HG03558 (cell line): ENCODE measurements at regions not wholly inside any gene's neighbourhood (a gene's known extent, or its start where the extent isn't known, plus 50 kb on each side); places are given as distances from the start of the nearest gene placed in this dataset.

Experiments used
- ATAC-seq: cut with Tn5 transposase; IDR thresholded peaks from one replicate; pipeline ENCODE4 v1.9.1; 2021; ENCODE audit warnings: moderate number of reproducible peaks; ENCODE audit not compliant: unreplicated experiment; ENCODE audit errors: extremely low read depth

- no peak for ATAC-seq
These were observed 91.5 kb upstream of the SCOC start for GRCh38 chr4:140281828-140282552.

- no peak for ATAC-seq
These were observed 95.9 kb upstream of the SCOC start for GRCh38 chr4:140277576-140277975.

GRCh38 chr4:140271553-140271952, 101.9 kb upstream of the SCOC start:
- ATAC-seq, result no peak

- no peak for ATAC-seq
These were observed 104.1 kb upstream of the SCOC start for GRCh38 chr4:140269369-140269768.

DNA sequence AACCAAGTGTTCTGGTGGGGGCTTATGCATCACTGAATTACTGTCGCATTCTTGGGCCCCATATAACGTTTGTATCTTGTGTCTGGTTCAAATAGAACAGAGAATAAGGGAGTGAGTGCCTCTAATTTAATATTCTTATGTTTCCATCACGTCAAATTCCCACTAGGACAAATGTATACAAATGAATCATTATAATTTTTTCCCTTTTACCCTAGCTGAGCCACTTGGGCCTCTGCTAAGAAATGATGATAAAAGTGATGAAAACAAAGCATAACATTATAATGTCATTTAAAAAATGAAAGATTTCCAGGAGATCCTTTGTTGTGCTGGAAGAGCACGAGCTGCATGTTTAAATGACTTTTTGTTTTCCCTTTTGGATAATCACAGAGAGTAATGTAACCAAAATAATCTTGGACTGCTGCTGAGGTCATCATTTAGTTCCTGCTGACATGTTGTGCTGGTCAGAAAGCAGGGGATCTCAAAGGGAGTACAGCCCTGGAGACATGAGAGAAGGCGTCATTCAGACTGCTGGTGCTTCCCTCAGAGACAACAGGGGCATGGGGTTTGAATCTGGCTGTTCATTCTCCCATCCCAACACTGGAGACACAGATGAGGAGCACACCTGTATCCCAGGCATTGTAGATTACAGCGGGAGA, 105.1 kb upstream of the SCOC start:
- ATAC-seq, result no peak

- no peak for ATAC-seq
These were observed 105.9 kb upstream of the SCOC start for GRCh38 chr4:140267576-140267975.

GRCh38 chr4:140266958-140267568, 106.4 kb upstream of the SCOC start:
- ATAC-seq, result no peak

- no peak for ATAC-seq
These were observed 106.2 kb upstream of the MAML3 start for GRCh38 chr4:140260227-140260626.

- ATAC-seq, result no peak
These were observed 104.5 kb upstream of the MAML3 start for GRCh38 chr4:140258476-140258875.

- ATAC-seq, result no peak
These were observed 103.7 kb upstream of the MAML3 start for GRCh38 chr4:140257461-140258305.

- no peak for ATAC-seq
These were observed 103.0 kb upstream of the MAML3 start for GRCh38 chr4:140256941-140257340.

DNA sequence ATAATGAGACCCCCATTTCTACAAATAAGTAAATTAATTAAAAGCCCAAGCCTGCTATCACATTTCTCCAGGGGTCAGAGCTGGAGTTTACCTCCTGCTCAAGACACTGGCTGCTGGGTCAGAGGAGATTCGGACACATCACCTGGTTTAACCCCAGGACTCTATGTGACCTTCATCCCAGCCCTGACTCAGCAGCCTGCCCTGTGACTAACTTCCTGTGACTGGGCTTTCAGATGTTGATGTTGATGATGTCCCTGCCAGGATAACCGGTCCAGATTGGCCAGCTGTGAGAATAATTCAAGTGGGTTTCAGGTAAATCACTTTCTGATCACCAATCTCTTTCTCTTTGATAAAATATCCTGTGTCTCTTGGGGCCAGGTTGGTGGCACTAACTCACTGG, 102.4 kb upstream of the MAML3 start:
- ATAC-seq, result no peak

GRCh38 chr4:140255927-140256326, 101.9 kb upstream of the MAML3 start:
- no peak for ATAC-seq

DNA sequence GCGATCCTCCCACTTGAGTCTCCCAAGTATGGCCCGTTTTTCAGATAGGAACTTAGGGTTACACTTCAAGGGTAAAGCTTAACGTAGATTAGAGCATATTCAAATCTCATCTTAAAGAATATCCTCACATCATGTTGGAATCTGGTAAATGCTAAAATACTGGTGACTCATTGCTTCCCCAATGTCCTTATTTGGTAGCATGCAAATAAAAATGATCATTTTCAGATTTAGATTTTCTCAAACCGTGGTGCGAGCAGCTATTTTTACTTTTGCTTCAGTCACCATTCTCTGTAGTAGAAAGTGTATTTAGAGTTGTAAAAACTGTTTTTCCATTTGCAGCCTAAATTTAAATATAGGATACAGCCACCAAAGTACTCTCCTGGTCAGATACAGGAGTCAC, 101.5 kb upstream of the MAML3 start:
- no peak for ATAC-seq

DNA sequence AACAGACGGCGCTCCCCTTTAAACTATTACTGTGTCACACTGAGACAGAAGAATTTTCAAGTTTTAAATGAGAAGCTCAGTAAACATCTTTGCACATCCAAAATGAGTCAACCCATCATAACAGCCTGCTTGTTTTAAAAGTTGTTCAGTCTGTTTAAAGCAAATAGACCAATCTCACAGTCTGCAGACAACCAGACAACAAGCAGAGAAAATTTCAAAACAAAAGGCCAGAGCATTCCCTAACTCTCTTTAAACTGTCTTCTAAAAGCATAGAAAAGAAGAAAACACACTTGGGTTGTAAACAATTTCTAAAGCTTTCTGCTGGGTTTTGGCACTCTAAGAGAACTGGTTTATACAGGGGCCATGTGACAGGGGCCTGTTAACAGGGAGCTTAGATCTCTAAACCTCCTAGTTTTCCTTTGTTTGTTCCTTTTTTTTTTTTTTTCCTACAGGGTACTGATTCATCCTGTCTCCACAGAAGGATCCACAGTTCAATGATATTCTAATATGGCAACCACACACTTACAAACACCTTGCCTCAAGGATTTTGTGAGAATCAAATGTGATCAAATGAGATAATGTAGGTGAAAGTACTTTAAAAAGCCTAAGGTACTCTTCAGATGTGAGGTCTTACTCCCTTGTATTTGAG, 100.8 kb upstream of the MAML3 start:
- ATAC-seq, result no peak

- ATAC-seq, result no peak
These were observed 99.6 kb upstream of the MAML3 start for GRCh38 chr4:140253556-140254027.

DNA sequence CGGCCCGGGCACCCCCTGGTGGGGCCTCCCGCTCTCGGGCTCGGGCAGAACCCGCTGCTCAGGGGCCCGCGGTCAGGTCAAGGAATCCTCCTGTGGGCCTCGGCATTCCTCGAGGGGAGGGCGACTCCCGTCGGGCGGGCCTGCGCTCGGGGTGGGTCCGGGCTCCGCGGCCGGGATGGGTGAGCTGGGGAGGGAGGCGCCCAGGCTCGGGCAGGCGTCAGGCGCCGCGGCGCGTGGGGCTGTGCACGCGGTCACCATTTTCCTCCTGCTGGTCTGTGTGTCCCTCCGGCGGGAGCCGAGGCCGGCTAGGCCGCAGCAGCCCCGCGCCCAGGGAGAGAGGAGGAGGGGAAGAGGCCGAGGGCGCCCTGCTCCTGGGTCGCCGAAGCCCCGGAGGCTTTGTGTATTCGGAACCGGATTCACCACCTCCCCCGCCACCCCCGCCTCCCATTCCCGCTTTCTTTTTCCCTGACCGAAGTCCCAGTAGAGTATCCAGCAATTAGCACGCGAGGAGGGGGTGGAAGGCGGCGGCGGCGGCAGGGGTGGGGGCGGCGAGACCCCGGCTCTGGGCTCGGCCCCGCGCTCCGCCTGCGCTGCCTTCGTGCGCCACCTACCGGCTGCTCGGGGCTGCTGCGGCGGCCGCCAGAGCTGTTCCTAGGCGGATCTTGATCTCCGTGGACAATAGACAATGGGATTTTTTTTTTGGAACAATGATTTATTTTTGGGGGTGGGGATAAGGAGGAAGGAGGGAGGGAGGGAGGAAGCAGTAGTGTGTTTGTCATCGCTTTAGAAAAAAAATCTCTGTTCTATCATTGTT, 99.0 kb upstream of the MAML3 start:
- no peak for ATAC-seq

GRCh38 chr4:140252141-140252741, 98.3 kb upstream of the MAML3 start:
- no peak for ATAC-seq

GRCh38 chr4:140251571-140251970, 97.6 kb upstream of the MAML3 start:
- no peak for ATAC-seq
